Activated CD4-positive, alpha-beta T cell treated with anti-CD3 and anti-CD28 coated beads, Interleukin-2, amount 10 ng/mL, durations not matched to agents 7 days and 5 days (primary cell): ENCODE measurements at regions not wholly inside any gene's neighbourhood (a gene's known extent, or its start where the extent isn't known, plus 50 kb on each side); places are given as distances from the start of the nearest gene placed in this dataset.

Source experiments
- CTCF ChIA-PET: fragments of 350-600 bp; sonication (Branson Sonifier 250); formaldehyde crosslinking; loops from one replicate; lab custom pipeline; 2021; ENCODE audit warnings: antibody characterized with exemption; lab: Charles Lee
- POLR2A ChIA-PET: fragments of 350-600 bp; sonication (Branson Sonifier 250); formaldehyde crosslinking; loops from one replicate; lab custom pipeline; 2021; ENCODE audit warnings: antibody characterized with exemption; lab: Charles Lee
- DNase-seq: peaks from one replicate; pipeline ENCODE4 v3.0.0-alpha.2; 2020
- H3K27ac Mint-ChIP-seq: one replicate; pipeline ENCODE4 v1.8.0; 2021; ENCODE audit warnings: mild to moderate bottlenecking, moderate library complexity, mixed read lengths
- H3K27me3 Mint-ChIP-seq: one replicate; pipeline ENCODE4 v1.8.0; 2021; ENCODE audit warnings: mixed read lengths
- H3K36me3 Mint-ChIP-seq: one replicate; pipeline ENCODE4 v1.8.0; 2021; ENCODE audit warnings: low read depth, mixed read lengths
- H3K4me1 Mint-ChIP-seq: one replicate; pipeline ENCODE4 v1.8.0; 2021; ENCODE audit warnings: mixed read lengths
- H3K4me3 Mint-ChIP-seq: one replicate; pipeline ENCODE4 v1.8.0; 2021; ENCODE audit warnings: mild to moderate bottlenecking, moderate library complexity, mixed read lengths
- H3K9me3 Mint-ChIP-seq: one replicate; pipeline ENCODE4 v1.8.0; 2021; ENCODE audit warnings: mixed read lengths

GRCh38 chr3:25153136-25153535 is 274.9 kb upstream of the RARB start:
- Mint-ChIP-seq H3K27me3 (no peaks in the 10 kb centered on the region), H3K36me3 (no peaks in the 10 kb centered on the region), H3K4me3 (no peak overlapping the region), H3K4me1 (no peaks in the 10 kb centered on the region), H3K27ac (no peak overlapping the region), H3K9me3 (peaks cover 4% of the 10 kb centered on the region)
- DNase-seq = no peak
- CTCF ChIA-PET = no interaction called here
- POLR2A ChIA-PET = no interaction called here

- Mint-ChIP-seq H3K36me3 (no peaks in the 10 kb centered on the region), H3K4me1 (no peaks in the 10 kb centered on the region), H3K27ac (no peak overlapping the region), H3K27me3 (no peaks in the 10 kb centered on the region), H3K4me3 (no peak overlapping the region), H3K9me3 (peaks cover 4% of the 10 kb centered on the region)
- ChIA-PET POLR2A (no interaction called here), CTCF (no interaction called here)
- no peak for DNase-seq
Measured at GRCh38 chr3:25153561-25153960, 274.5 kb upstream of the RARB start.

GRCh38 chr3:25155652-25156471 is 272.2 kb upstream of the RARB start:
- CTCF ChIA-PET = no interaction called here
- POLR2A ChIA-PET = no interaction called here
- no peak overlapping the region for H3K27ac Mint-ChIP-seq
- no peaks in the 10 kb centered on the region for H3K4me1 Mint-ChIP-seq
- H3K27me3 Mint-ChIP-seq = no peaks in the 10 kb centered on the region
- no peak for DNase-seq
- H3K4me3 Mint-ChIP-seq = no peak overlapping the region
- peaks cover 4% of the 10 kb centered on the region for H3K9me3 Mint-ChIP-seq
- H3K36me3 Mint-ChIP-seq = no peaks in the 10 kb centered on the region

- CTCF ChIA-PET = no interaction called here
Measured at GRCh38 chr3:25156626-25157025, 271.4 kb upstream of the RARB start.

GRCh38 chr3:25165306-25165705 is 262.8 kb upstream of the RARB start:
- H3K9me3 Mint-ChIP-seq = peaks cover 11% of the 10 kb centered on the region
- POLR2A ChIA-PET = no interaction called here
- no peak for DNase-seq
- H3K4me1 Mint-ChIP-seq = no peaks in the 10 kb centered on the region
- no peaks in the 10 kb centered on the region for H3K36me3 Mint-ChIP-seq
- no peak overlapping the region for H3K4me3 Mint-ChIP-seq
- H3K27ac Mint-ChIP-seq = no peak overlapping the region
- H3K27me3 Mint-ChIP-seq = no peaks in the 10 kb centered on the region
- CTCF ChIA-PET = interaction anchor here (0.6 to 0.7 kb wide), 2 partner anchors 14 to 150 kb away, joined by 3 read pairs; no protein-coding TSS in a partner anchor

More at GRCh38 chr3:25156626-25157025, 271.4 kb upstream of the RARB start:
- H3K36me3 Mint-ChIP-seq = no peaks in the 10 kb centered on the region
- no peaks in the 10 kb centered on the region for H3K4me1 Mint-ChIP-seq
- no peak overlapping the region for H3K4me3 Mint-ChIP-seq
- H3K9me3 Mint-ChIP-seq = peaks cover 7% of the 10 kb centered on the region
- POLR2A ChIA-PET = no interaction called here
- DNase-seq = no peak
- no peak overlapping the region for H3K27ac Mint-ChIP-seq
- no peaks in the 10 kb centered on the region for H3K27me3 Mint-ChIP-seq

GRCh38 chr3:25166016-25166415 is 262.0 kb upstream of the RARB start:
- CTCF ChIA-PET = interaction anchor here (0.7 kb wide), 1 partner anchor 15 kb away, joined by 3 read pairs; no protein-coding TSS in a partner anchor

GRCh38 chr3:25169151-25169550 is 258.9 kb upstream of the RARB start:
- no peaks in the 10 kb centered on the region for H3K4me1 Mint-ChIP-seq
- ChIA-PET POLR2A (no interaction called here), CTCF (interaction anchor here (0.7 kb wide), 1 partner anchor 8 kb away, joined by 3 read pairs; no protein-coding TSS in a partner anchor)
- no peak for DNase-seq
- peaks cover 6% of the 10 kb centered on the region for H3K9me3 Mint-ChIP-seq
- H3K27ac Mint-ChIP-seq = no peak overlapping the region
- H3K4me3 Mint-ChIP-seq = no peak overlapping the region
- H3K36me3 Mint-ChIP-seq = no peaks in the 10 kb centered on the region
- no peaks in the 10 kb centered on the region for H3K27me3 Mint-ChIP-seq

More at GRCh38 chr3:25166016-25166415, 262.0 kb upstream of the RARB start:
- Mint-ChIP-seq H3K27me3 (no peaks in the 10 kb centered on the region), H3K4me3 (no peak overlapping the region), H3K36me3 (no peaks in the 10 kb centered on the region), H3K4me1 (no peaks in the 10 kb centered on the region), H3K9me3 (peaks cover 11% of the 10 kb centered on the region), H3K27ac (no peak overlapping the region)
- DNase-seq = no peak
- POLR2A ChIA-PET = no interaction called here

GRCh38 chr3:25170021-25170420 is 258.0 kb upstream of the RARB start:
- Mint-ChIP-seq H3K4me3 (no peak overlapping the region), H3K36me3 (no peaks in the 10 kb centered on the region), H3K27me3 (no peaks in the 10 kb centered on the region), H3K4me1 (no peaks in the 10 kb centered on the region), H3K27ac (no peak overlapping the region), H3K9me3 (peaks cover 8% of the 10 kb centered on the region)
- ChIA-PET POLR2A (no interaction called here), CTCF (interaction anchor here (0.6 to 0.7 kb wide), 2 partner anchors 9 to 689 kb away, joined by 3 to 4 read pairs; no protein-coding TSS in a partner anchor)
- no peak for DNase-seq

- POLR2A ChIA-PET = no interaction called here
- no peaks in the 10 kb centered on the region for H3K36me3 Mint-ChIP-seq
Measured at GRCh38 chr3:25171118-25171807, 256.8 kb upstream of the RARB start.

GRCh38 chr3:25171897-25172296 is 256.2 kb upstream of the RARB start:
- Mint-ChIP-seq H3K4me3 (no peak overlapping the region), H3K27ac (no peak overlapping the region), H3K36me3 (no peaks in the 10 kb centered on the region), H3K27me3 (no peaks in the 10 kb centered on the region), H3K9me3 (peaks cover 10% of the 10 kb centered on the region), H3K4me1 (no peaks in the 10 kb centered on the region)
- no peak for DNase-seq
- ChIA-PET POLR2A (no interaction called here), CTCF (no interaction called here)

More at GRCh38 chr3:25171118-25171807, 256.8 kb upstream of the RARB start:
- DNase-seq = no peak
- H3K27ac Mint-ChIP-seq = no peak overlapping the region
- peaks cover 10% of the 10 kb centered on the region for H3K9me3 Mint-ChIP-seq
- CTCF ChIA-PET = no interaction called here
- no peaks in the 10 kb centered on the region for H3K27me3 Mint-ChIP-seq
- no peak overlapping the region for H3K4me3 Mint-ChIP-seq
- no peaks in the 10 kb centered on the region for H3K4me1 Mint-ChIP-seq

- DNase-seq = no peak
- H3K27me3 Mint-ChIP-seq = no peaks in the 10 kb centered on the region
- CTCF ChIA-PET = no interaction called here
- H3K9me3 Mint-ChIP-seq = peaks cover 5% of the 10 kb centered on the region
- H3K4me1 Mint-ChIP-seq = no peaks in the 10 kb centered on the region
- H3K36me3 Mint-ChIP-seq = no peaks in the 10 kb centered on the region
- POLR2A ChIA-PET = no interaction called here
- H3K27ac Mint-ChIP-seq = no peak overlapping the region
- H3K4me3 Mint-ChIP-seq = no peak overlapping the region
Measured at GRCh38 chr3:25173606-25174005, 254.5 kb upstream of the RARB start.

- DNase-seq = no peak
- H3K27ac Mint-ChIP-seq = no peak overlapping the region
- ChIA-PET POLR2A (no interaction called here), CTCF (no interaction called here)
- H3K9me3 Mint-ChIP-seq = peaks cover 4% of the 10 kb centered on the region
- no peaks in the 10 kb centered on the region for H3K36me3 Mint-ChIP-seq
- no peaks in the 10 kb centered on the region for H3K27me3 Mint-ChIP-seq
- H3K4me3 Mint-ChIP-seq = no peak overlapping the region
- H3K4me1 Mint-ChIP-seq = no peaks in the 10 kb centered on the region
Measured at GRCh38 chr3:25174251-25174650, 253.8 kb upstream of the RARB start.

GRCh38 chr3:25177041-25177440 is 251.0 kb upstream of the RARB start:
- H3K27ac Mint-ChIP-seq = no peak overlapping the region
- peaks cover 4% of the 10 kb centered on the region for H3K9me3 Mint-ChIP-seq
- ChIA-PET POLR2A (no interaction called here), CTCF (no interaction called here)
- no peaks in the 10 kb centered on the region for H3K4me1 Mint-ChIP-seq
- no peak overlapping the region for H3K4me3 Mint-ChIP-seq
- no peaks in the 10 kb centered on the region for H3K27me3 Mint-ChIP-seq
- no peaks in the 10 kb centered on the region for H3K36me3 Mint-ChIP-seq
- DNase-seq = no peak
